Neural progenitor cell (in vitro differentiated cells): ENCODE measurements at regions not wholly inside any gene's neighbourhood (a gene's known extent, or its start where the extent isn't known, plus 50 kb on each side); places are given as distances from the start of the nearest gene placed in this dataset.

Source experiments
- DNase-seq: peaks from one replicate; pipeline ENCODE4 v3.0.0-alpha.2; 2016; ENCODE audit warnings: low spot score
- H2AFZ ChIP-seq: fragments of 200-600 bp; sonication (generic); replicated peaks from 2 replicates; pipeline ENCODE4 v1.6.1; 2016; ENCODE audit warnings: antibody characterized with exemption
- H3F3A ChIP-seq: fragments of 200-600 bp; sonication (generic); 2 replicates; pipeline ENCODE4 v1.6.1; 2016; ENCODE audit warnings: antibody characterized with exemption, low read depth
- H3K27ac ChIP-seq: fragments of 200-600 bp; sonication (generic); 2 replicates; pipeline ENCODE4 v1.5.1; 2016; ENCODE audit warnings: mild to moderate bottlenecking
- H3K27me3 ChIP-seq: fragments of 200-600 bp; sonication (generic); 2 replicates; pipeline ENCODE4 v1.6.1; 2016; ENCODE audit warnings: mild to moderate bottlenecking, moderate library complexity
- H3K36me3 ChIP-seq: fragments of 200-600 bp; sonication (generic); 2 replicates; pipeline ENCODE4 v1.5.1; 2016
- H3K4me1 ChIP-seq: fragments of 200-600 bp; sonication (generic); 2 replicates; pipeline ENCODE4 v1.6.1; 2016; ENCODE audit warnings: mixed run types
- H3K4me2 ChIP-seq: fragments of 200-600 bp; sonication (generic); 2 replicates; pipeline ENCODE4 v1.6.1; 2016
- H3K4me3 ChIP-seq: fragments of 200-600 bp; sonication (generic); 2 replicates; pipeline ENCODE4 v1.5.1; 2016
- H3K79me2 ChIP-seq: fragments of 200-600 bp; sonication (generic); 2 replicates; pipeline ENCODE4 v1.6.1; 2016; ENCODE audit warnings: low read depth
- H3K9ac ChIP-seq: fragments of 200-600 bp; sonication (generic); 2 replicates; pipeline ENCODE4 v1.6.1; 2016
- H3K9me3 ChIP-seq: fragments of 200-600 bp; sonication (generic); 2 replicates; pipeline ENCODE4 v1.5.1; 2016; ENCODE audit warnings: low read depth
- H4K20me1 ChIP-seq: fragments of 200-600 bp; sonication (generic); 2 replicates; pipeline ENCODE4 v1.6.1; 2016; ENCODE audit warnings: low read depth
- H3K27ac Mint-ChIP-seq: 3 replicates; pipeline ENCODE4 v1.8.0; 2021; ENCODE audit warnings: mixed read lengths
- H3K27me3 Mint-ChIP-seq: 2 replicates; pipeline ENCODE4 v1.8.0; 2022; ENCODE audit warnings: low read depth, mild to moderate bottlenecking, inconsistent platforms, moderate library complexity, mixed read lengths; ENCODE audit not compliant: insufficient read depth
- H3K36me3 Mint-ChIP-seq: 3 replicates; pipeline ENCODE4 v1.8.0; 2021; ENCODE audit warnings: mixed read lengths
- H3K4me1 Mint-ChIP-seq: 3 replicates; pipeline ENCODE4 v1.8.0; 2021; ENCODE audit warnings: mixed read lengths
- H3K4me3 Mint-ChIP-seq: 3 replicates; pipeline ENCODE4 v1.8.0; 2021; ENCODE audit warnings: mild to moderate bottlenecking, moderate library complexity, mixed read lengths
- H3K9me3 Mint-ChIP-seq: 3 replicates; pipeline ENCODE4 v1.8.0; 2020; ENCODE audit warnings: mixed read lengths
- CTCF ChIP-seq: fragments of 200-600 bp; sonication (generic); IDR thresholded peaks from 2 replicates; pipeline ENCODE4 v1.5.1; 2017; ENCODE audit warnings: antibody characterized with exemption, mild to moderate bottlenecking
- EZH2 ChIP-seq: fragments of 200-600 bp; sonication (generic); IDR thresholded peaks from 2 replicates; pipeline ENCODE4 v1.6.1; 2017; ENCODE audit warnings: antibody characterized with exemption, mild to moderate bottlenecking, moderate library complexity
- EZH2phosphoT487 ChIP-seq: fragments of 200-600 bp; sonication (generic); IDR thresholded peaks from 2 replicates; pipeline ENCODE4 v1.6.1; 2017; ENCODE audit warnings: antibody characterized with exemption

DNA sequence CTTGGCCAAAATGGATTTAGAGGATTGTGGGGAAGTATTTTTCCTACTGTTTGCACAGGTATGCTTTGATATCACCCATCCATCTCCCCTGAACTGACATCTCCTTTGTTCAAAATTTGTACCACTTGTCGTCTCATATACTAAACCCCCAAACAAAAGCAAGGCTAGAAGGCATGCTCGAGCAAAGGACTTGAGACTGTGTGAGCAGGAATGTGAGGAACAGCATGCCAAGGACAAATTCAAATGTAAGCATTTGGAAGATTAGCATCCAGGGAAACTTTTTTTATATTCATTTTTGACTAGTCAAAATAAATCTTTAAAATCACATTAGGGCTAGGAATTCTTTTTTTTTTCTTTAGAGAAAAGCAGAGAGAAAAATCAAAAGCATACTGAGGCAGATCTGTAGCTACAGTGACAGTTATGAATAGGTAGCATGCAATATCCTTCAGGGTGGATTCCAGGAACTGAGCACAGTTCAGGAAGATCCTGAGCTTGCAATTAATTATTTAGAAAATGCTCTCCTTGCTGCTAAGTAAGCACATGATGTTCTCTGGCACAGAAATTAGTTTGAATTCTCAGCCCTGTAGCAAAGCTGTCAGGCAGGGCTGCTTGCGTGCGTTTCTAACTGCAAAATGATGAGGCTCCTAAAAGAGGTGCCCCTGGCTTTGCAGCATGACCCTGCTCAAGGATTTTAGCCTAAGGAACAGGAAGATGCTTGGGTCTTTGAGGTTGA is 327.7 kb downstream of the LRIG3 start:
- H3K36me3 Mint-ChIP-seq, result no peaks in the 10 kb centered on the region
- Histone ChIP-seq H3K27me3 (no peaks in the 10 kb centered on the region), H3K4me3 (no peak overlapping the region), H4K20me1 (no peaks in the 10 kb centered on the region), H3K4me1 (peaks cover 10% of the 10 kb centered on the region), H3K36me3 (no peaks in the 10 kb centered on the region), H3F3A (no peaks in the 10 kb centered on the region), H2AFZ (no peak overlapping the region), H3K9ac (no peak overlapping the region), H3K9me3 (no peaks in the 10 kb centered on the region), H3K27ac (no peak overlapping the region), H3K4me2 (no peak overlapping the region), H3K79me2 (no peaks in the 10 kb centered on the region)
- no peak overlapping the region for H3K27ac Mint-ChIP-seq
- no peaks in the 10 kb centered on the region for H3K4me1 Mint-ChIP-seq
- no peak for DNase-seq
- no peaks in the 10 kb centered on the region for H3K9me3 Mint-ChIP-seq
- no peak for TF ChIP-seq CTCF
- no peak for TF ChIP-seq EZH2phosphoT487
- no peak for TF ChIP-seq EZH2
- H3K27me3 Mint-ChIP-seq, result no peaks in the 10 kb centered on the region
- no peak overlapping the region for H3K4me3 Mint-ChIP-seq

DNA sequence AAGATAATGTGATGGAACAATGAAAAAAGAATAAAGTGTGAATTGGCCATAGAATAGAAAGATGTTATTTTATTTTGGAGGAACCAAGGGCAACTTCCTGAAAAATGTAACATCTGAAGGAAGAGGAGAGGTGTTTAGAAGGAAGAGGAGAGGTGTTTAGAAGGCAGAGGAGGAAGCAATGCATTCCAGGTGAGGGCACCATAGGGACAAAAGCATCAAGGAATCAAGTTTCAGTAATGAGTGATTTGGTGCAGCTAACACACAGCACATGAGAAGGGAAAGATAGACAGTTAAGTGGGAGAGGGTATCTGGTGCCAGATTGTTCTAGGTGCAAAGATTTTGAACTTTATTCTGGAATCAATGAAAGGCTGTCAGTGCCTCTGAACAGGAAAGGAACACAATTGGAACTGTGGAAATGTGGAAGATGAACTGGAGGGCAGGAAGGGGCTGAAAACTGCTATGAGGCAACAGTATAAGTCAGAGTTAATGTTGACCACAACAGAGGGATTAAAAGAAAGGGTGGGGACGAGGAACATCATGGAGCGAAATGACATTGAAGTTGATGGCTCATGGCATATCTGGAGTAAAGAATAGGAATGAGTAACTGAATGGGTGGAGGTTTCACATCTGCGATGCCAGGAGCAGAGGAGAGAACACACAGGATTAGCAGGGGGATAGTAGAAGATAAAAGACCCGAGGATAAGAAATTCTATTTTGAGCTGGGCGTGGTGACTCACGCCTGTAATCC is 326.6 kb downstream of the LRIG3 start:
- Mint-ChIP-seq H3K4me1 (no peaks in the 10 kb centered on the region), H3K4me3 (no peak overlapping the region), H3K36me3 (no peaks in the 10 kb centered on the region), H3K27me3 (no peaks in the 10 kb centered on the region), H3K27ac (no peak overlapping the region), H3K9me3 (no peaks in the 10 kb centered on the region)
- Histone ChIP-seq H3K79me2 (no peaks in the 10 kb centered on the region), H2AFZ (no peak overlapping the region), H3K4me1 (peaks cover 5% of the 10 kb centered on the region), H3F3A (no peaks in the 10 kb centered on the region), H3K36me3 (no peaks in the 10 kb centered on the region), H4K20me1 (no peaks in the 10 kb centered on the region), H3K4me3 (no peak overlapping the region), H3K27ac (no peak overlapping the region), H3K4me2 (no peak overlapping the region), H3K9ac (no peak overlapping the region), H3K9me3 (no peaks in the 10 kb centered on the region), H3K27me3 (no peaks in the 10 kb centered on the region)
- TF ChIP-seq EZH2 (no peak), EZH2phosphoT487 (no peak), CTCF (no peak)
- no peak for DNase-seq

GRCh38 chr12:58596381-58596780 is 323.9 kb downstream of the LRIG3 start:
- H3K27me3 Mint-ChIP-seq, result no peaks in the 10 kb centered on the region
- Histone ChIP-seq H3K4me1 (peaks cover 5% of the 10 kb centered on the region), H3K9me3 (no peaks in the 10 kb centered on the region), H3K27ac (no peak overlapping the region), H2AFZ (no peak overlapping the region), H3K27me3 (no peaks in the 10 kb centered on the region), H3K79me2 (no peaks in the 10 kb centered on the region), H3K36me3 (no peaks in the 10 kb centered on the region), H4K20me1 (no peaks in the 10 kb centered on the region), H3K4me3 (no peak overlapping the region), H3K9ac (no peak overlapping the region), H3K4me2 (no peak overlapping the region), H3F3A (no peaks in the 10 kb centered on the region)
- H3K9me3 Mint-ChIP-seq, result no peaks in the 10 kb centered on the region
- no peaks in the 10 kb centered on the region for H3K4me1 Mint-ChIP-seq
- DNase-seq, result no peak
- no peak for TF ChIP-seq CTCF
- no peak for TF ChIP-seq EZH2
- TF ChIP-seq EZH2phosphoT487, result no peak
- H3K27ac Mint-ChIP-seq, result no peak overlapping the region
- H3K36me3 Mint-ChIP-seq, result no peaks in the 10 kb centered on the region
- no peak overlapping the region for H3K4me3 Mint-ChIP-seq
